A673 (cell line): ENCODE measurements at regions not wholly inside any gene's neighbourhood (a gene's known extent, or its start where the extent isn't known, plus 50 kb on each side); places are given as distances from the start of the nearest gene placed in this dataset.

Experiments
- BruUV-seq: library from RNA; stranded (reverse); fragments of 400-500 nt; replicated peaks from 2 replicates; lab custom pipeline; 2021; lab: Mats Ljungman, UMichigan
- CTCF ChIA-PET: fragments of 300-600 bp; sonication (Branson Sonifier 250); formaldehyde crosslinking; loops from one replicate; lab custom pipeline; 2022; ENCODE audit warnings: antibody characterized with exemption; lab: Charles Lee
- POLR2A ChIA-PET: fragments of 300-600 bp; sonication (Branson Sonifier 250); formaldehyde crosslinking; loops from one replicate; lab custom pipeline; 2022; ENCODE audit warnings: antibody characterized with exemption; ENCODE audit not compliant: low non-redundant PET; lab: Charles Lee
- DNase-seq: peaks from one replicate; pipeline ENCODE4 v3.0.0-alpha.2; 2015; ENCODE audit warnings: low spot score
- H3K27ac ChIP-seq: fragments of 200-600 bp; sonication (generic); 2 replicates; pipeline ENCODE4 v1.5.1; 2016; ENCODE audit warnings: mixed run types, low read depth, mild to moderate bottlenecking, mixed read lengths, antibody characterized with exemption, low read length; ENCODE audit not compliant: poor library complexity, severe bottlenecking
- H3K27me3 ChIP-seq: fragments of 200-600 bp; sonication (generic); replicated peaks from 2 replicates; pipeline ENCODE4 v1.6.1; 2017; ENCODE audit warnings: mixed run types, low read depth, mild to moderate bottlenecking, mixed read lengths, antibody characterized with exemption, low read length; ENCODE audit not compliant: insufficient read depth, poor library complexity
- H3K36me3 ChIP-seq: fragments of 200-600 bp; sonication (generic); 2 replicates; pipeline ENCODE4 v1.6.1; 2016; ENCODE audit warnings: mixed run types, mild to moderate bottlenecking, mixed read lengths, antibody characterized with exemption, low read length; ENCODE audit not compliant: insufficient read depth, poor library complexity, severe bottlenecking
- H3K4me1 ChIP-seq: fragments of 200-600 bp; sonication (generic); 2 replicates; pipeline ENCODE4 v1.6.1; 2017; ENCODE audit warnings: mixed run types, mild to moderate bottlenecking, mixed read lengths, antibody characterized with exemption, low read length; ENCODE audit not compliant: insufficient read depth, poor library complexity, severe bottlenecking
- H3K4me3 ChIP-seq: fragments of 200-600 bp; sonication (generic); 2 replicates; pipeline ENCODE4 v1.5.1; 2016; ENCODE audit warnings: low read depth, mixed run types, mild to moderate bottlenecking, mixed read lengths, low read length; ENCODE audit not compliant: poor library complexity, severe bottlenecking
- H3K9me3 ChIP-seq: fragments of 200-600 bp; sonication (generic); 2 replicates; pipeline ENCODE4 v1.6.1; 2016; ENCODE audit warnings: mixed run types, low read depth, mild to moderate bottlenecking, mixed read lengths, antibody characterized with exemption, low read length; ENCODE audit not compliant: poor library complexity, severe bottlenecking
- CTCF ChIP-seq: fragments of 300-800, 200-600 bp; sonication (generic); conservative IDR thresholded peaks from 2 replicates; pipeline ENCODE4 v1.5.1; 2017; ENCODE audit warnings: low read depth, mild to moderate bottlenecking, antibody characterized with exemption, low read length, moderate library complexity, mixed read lengths
- EZH2 ChIP-seq: fragments of 200-600 bp; sonication (generic); IDR thresholded peaks from 2 replicates; pipeline ENCODE4 v1.6.1; 2017; ENCODE audit warnings: borderline replicate concordance, low read depth, mild to moderate bottlenecking, mixed read lengths, antibody characterized with exemption, low read length; ENCODE audit not compliant: poor library complexity, severe bottlenecking
- intact Hi-C: fragments of 100-400 bp; cut with micrococcal nuclease; formaldehyde crosslinking; loops from one replicate; pipeline ENCODE4 v1.10.0; 2022; ENCODE audit not compliant: unreplicated experiment

GRCh38 chr3:117743993-117744392, 1034.4 kb downstream of the TUSC7 start:
- TF ChIP-seq CTCF (no peak), EZH2 (no peak)
- intact Hi-C loops, result no loop called here
- ChIA-PET CTCF (no interaction called here), POLR2A (no interaction called here)
- H3K36me3 ChIP-seq, result no peaks in the 10 kb centered on the region
- DNase-seq, result no peak
- H3K27ac ChIP-seq, result no peak overlapping the region
- H3K4me1 ChIP-seq, result no peaks in the 10 kb centered on the region
- BruUV-seq, result no TSS peak
- H3K4me3 ChIP-seq, result no peak overlapping the region
- no peaks in the 10 kb centered on the region for H3K9me3 ChIP-seq
- H3K27me3 ChIP-seq, result no peaks in the 10 kb centered on the region

- no peak for DNase-seq
- Histone ChIP-seq H3K4me1 (no peaks in the 10 kb centered on the region), H3K4me3 (no peak overlapping the region), H3K9me3 (no peaks in the 10 kb centered on the region), H3K27ac (no peak overlapping the region), H3K36me3 (no peaks in the 10 kb centered on the region), H3K27me3 (no peaks in the 10 kb centered on the region)
- BruUV-seq, result no TSS peak
- intact Hi-C loops, result no loop called here
- no peak for TF ChIP-seq CTCF
- ChIA-PET POLR2A (no interaction called here), CTCF (no interaction called here)
These were observed 1035.4 kb downstream of the TUSC7 start for GRCh38 chr3:117744935-117745334.

- Histone ChIP-seq H3K4me3 (no peak overlapping the region), H3K9me3 (no peaks in the 10 kb centered on the region), H3K36me3 (no peaks in the 10 kb centered on the region), H3K27ac (no peak overlapping the region), H3K27me3 (no peaks in the 10 kb centered on the region), H3K4me1 (no peaks in the 10 kb centered on the region)
- TF ChIP-seq EZH2, result no peak
- TF ChIP-seq CTCF, result no peak
- no peak for DNase-seq
- POLR2A ChIA-PET, result no interaction called here
- intact Hi-C loops, result no loop called here
- CTCF ChIA-PET, result no interaction called here
- no TSS peak for BruUV-seq
These were observed 1035.9 kb downstream of the TUSC7 start for GRCh38 chr3:117745516-117745915.
